ENCODE measurements at regions not wholly inside any gene's neighbourhood (a gene's known extent, or its start where the extent isn't known, plus 50 kb on each side); places are given as distances from the start of the nearest gene placed in this dataset.

DNA sequence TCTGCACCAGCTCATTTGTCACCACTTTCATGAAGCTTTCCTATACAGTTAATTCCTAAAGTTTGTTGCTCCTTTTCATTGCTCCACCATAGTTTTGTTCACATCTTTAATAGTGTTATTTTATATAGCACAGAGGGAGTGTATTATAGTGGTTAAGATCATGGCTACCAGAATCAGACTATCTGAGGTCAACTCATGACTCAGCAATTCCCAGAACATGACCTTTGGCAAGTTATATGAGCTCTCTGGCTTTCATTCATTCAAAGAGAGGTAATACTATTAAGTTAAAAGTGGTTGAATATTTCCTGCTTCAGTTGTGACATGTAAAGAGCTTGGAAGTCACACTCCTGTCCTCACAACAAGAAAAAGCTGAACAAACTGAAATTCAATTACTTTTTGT lies 1073.5 kb downstream of the NAALADL2 start:
- TF ChIP-seq, protein P1, sequence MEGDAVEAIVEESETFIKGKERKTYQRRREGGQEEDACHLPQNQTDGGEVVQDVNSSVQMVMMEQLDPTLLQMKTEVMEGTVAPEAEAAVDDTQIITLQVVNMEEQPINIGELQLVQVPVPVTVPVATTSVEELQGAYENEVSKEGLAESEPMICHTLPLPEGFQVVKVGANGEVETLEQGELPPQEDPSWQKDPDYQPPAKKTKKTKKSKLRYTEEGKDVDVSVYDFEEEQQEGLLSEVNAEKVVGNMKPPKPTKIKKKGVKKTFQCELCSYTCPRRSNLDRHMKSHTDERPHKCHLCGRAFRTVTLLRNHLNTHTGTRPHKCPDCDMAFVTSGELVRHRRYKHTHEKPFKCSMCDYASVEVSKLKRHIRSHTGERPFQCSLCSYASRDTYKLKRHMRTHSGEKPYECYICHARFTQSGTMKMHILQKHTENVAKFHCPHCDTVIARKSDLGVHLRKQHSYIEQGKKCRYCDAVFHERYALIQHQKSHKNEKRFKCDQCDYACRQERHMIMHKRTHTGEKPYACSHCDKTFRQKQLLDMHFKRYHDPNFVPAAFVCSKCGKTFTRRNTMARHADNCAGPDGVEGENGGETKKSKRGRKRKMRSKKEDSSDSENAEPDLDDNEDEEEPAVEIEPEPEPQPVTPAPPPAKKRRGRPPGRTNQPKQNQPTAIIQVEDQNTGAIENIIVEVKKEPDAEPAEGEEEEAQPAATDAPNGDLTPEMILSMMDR (IDR thresholded peaks at IDR 0.05; ENCODE audit: unreplicated experiment): no peak
- POLR2A ChIA-PET: interaction anchor here (1.3 kb wide), 1 partner anchor 30 kb away, joined by 3 read pairs; no protein-coding TSS in a partner anchor
- DNase-seq (ENCODE audit: unreplicated experiment): no peak
- Mint-ChIP-seq H3K4me1 (ENCODE audit: insufficient read depth, unreplicated experiment) (no peaks in the 10 kb centered on the region), H3K9me3 (ENCODE audit: unreplicated experiment) (no peaks in the 10 kb centered on the region), H3K27ac (ENCODE audit: low read depth, unreplicated experiment) (no peak overlapping the region), H3K36me3 (ENCODE audit: insufficient read depth, unreplicated experiment) (no peaks in the 10 kb centered on the region), H3K27me3 (ENCODE audit: insufficient read depth, unreplicated experiment) (no peaks in the 10 kb centered on the region), H3K4me3 (ENCODE audit: unreplicated experiment) (no peak overlapping the region)
- no TSS peak for BruUV-seq (replicated peaks)
- intact Hi-C loops (cut with micrococcal nuclease): no loop called here
- CTCF ChIA-PET: interaction anchor here (0.6 to 1.0 kb wide), 3 partner anchors 9 to 50 kb away, joined by 3 to 5 read pairs (median 3); no protein-coding TSS in a partner anchor

DNA sequence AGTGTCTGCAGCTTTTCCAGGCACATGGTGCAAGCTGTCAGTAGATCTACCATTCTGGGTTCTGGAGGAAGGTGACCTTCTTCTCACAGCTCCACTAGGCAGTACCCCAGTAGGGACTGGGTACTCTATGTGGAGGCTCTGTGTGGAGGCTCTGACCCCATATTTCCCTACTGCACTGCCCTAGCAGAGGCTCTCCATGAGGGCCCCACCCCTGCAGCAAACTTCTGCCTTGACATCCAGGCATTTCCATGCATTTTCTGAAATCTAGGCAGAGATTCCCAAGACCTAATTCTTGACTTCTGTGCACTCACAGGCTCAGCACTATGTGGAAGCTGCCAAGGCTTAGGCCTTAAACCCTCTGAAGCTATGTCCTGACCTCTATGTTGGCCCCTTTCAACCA lies 1060.0 kb downstream of the NAALADL2 start:
- CTCF ChIA-PET: no interaction called here
- H3K27ac Mint-ChIP-seq (ENCODE audit: low read depth, unreplicated experiment): no peak overlapping the region
- TF ChIP-seq, protein P1 (IDR thresholded peaks at IDR 0.05; ENCODE audit: unreplicated experiment): no peak
- H3K27me3 Mint-ChIP-seq (ENCODE audit: insufficient read depth, unreplicated experiment): no peaks in the 10 kb centered on the region
- intact Hi-C loops (cut with micrococcal nuclease): no loop called here
- no TSS peak for BruUV-seq (replicated peaks)
- H3K4me1 Mint-ChIP-seq (ENCODE audit: insufficient read depth, unreplicated experiment): no peaks in the 10 kb centered on the region
- POLR2A ChIA-PET: interaction anchor here (0.7 kb wide), 1 partner anchor 234 kb away, joined by 3 read pairs; no protein-coding TSS in a partner anchor
- H3K4me3 Mint-ChIP-seq (ENCODE audit: unreplicated experiment): no peak overlapping the region
- no peaks in the 10 kb centered on the region for H3K9me3 Mint-ChIP-seq (ENCODE audit: unreplicated experiment)
- DNase-seq (ENCODE audit: unreplicated experiment): no peak
- H3K36me3 Mint-ChIP-seq (ENCODE audit: insufficient read depth, unreplicated experiment): no peaks in the 10 kb centered on the region

DNA sequence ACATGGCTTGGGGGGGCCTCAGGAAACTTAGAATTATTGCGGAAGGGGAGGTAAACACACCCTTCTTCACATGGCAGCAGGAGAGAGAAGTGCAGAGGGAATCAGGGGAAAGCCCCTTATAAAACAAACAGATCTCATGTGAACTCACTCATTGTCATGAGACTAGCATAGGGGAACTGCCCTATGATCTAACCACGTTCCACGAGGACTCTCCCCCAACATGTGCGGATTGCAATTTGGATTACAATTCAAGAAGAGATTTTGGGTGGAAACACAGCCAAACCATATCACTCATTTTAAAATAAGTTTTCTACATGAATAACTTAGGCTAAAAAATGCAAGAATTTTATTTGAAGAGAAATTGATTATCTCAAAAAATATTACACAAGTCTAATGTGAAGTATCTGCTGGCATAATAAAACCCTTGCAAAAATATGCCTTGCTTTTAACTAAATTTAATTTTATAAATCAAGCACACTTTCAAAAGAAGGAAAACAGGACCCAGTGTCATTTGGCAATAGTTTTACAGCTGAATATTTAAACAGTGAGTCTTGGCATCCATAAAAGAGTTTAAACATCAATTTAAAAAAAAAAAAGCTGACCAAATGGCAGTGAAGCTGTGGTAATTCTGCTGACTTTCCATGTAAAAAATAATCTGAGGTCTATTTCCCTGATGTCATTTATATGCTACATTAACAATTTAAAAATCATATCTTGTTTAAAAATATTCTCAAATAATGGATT lies 1057.2 kb downstream of the NAALADL2 start:
- POLR2A ChIA-PET: no interaction called here
- DNase-seq (ENCODE audit: unreplicated experiment): no peak
- TF ChIP-seq, protein P1 (IDR thresholded peaks at IDR 0.05; ENCODE audit: unreplicated experiment): no peak
- Mint-ChIP-seq H3K4me3 (ENCODE audit: unreplicated experiment) (no peak overlapping the region), H3K36me3 (ENCODE audit: insufficient read depth, unreplicated experiment) (no peaks in the 10 kb centered on the region), H3K27me3 (ENCODE audit: insufficient read depth, unreplicated experiment) (no peaks in the 10 kb centered on the region), H3K9me3 (ENCODE audit: unreplicated experiment) (no peaks in the 10 kb centered on the region), H3K4me1 (ENCODE audit: insufficient read depth, unreplicated experiment) (no peaks in the 10 kb centered on the region), H3K27ac (ENCODE audit: low read depth, unreplicated experiment) (no peak overlapping the region)
- intact Hi-C loops (cut with micrococcal nuclease): no loop called here
- no TSS peak for BruUV-seq (replicated peaks)
- CTCF ChIA-PET: no interaction called here

DNA sequence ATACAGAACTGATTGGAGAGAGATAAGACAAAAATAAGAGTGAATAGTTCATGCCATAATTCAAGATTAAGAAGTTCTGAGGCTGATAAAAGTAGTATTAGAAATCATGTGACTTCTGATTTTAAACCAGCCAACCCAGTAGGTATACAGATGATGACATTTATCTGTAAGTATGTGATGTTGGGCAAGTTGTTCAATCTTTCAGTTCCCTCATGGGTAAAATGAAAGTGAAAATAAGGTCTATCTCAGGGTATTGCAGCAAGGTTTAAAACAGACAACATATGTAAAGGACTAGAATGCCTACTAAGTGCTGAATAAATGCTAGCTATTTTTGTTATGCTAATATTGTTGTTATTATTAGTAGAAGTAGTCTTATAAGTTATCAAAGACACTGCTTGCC lies 1055.7 kb downstream of the NAALADL2 start:
- no peaks in the 10 kb centered on the region for H3K4me1 Mint-ChIP-seq (ENCODE audit: insufficient read depth, unreplicated experiment)
- H3K27ac Mint-ChIP-seq (ENCODE audit: low read depth, unreplicated experiment): no peak overlapping the region
- CTCF ChIA-PET: no interaction called here
- BruUV-seq (replicated peaks): no TSS peak
- H3K27me3 Mint-ChIP-seq (ENCODE audit: insufficient read depth, unreplicated experiment): no peaks in the 10 kb centered on the region
- intact Hi-C loops (cut with micrococcal nuclease): no loop called here
- no peak overlapping the region for H3K4me3 Mint-ChIP-seq (ENCODE audit: unreplicated experiment)
- POLR2A ChIA-PET: no interaction called here
- H3K9me3 Mint-ChIP-seq (ENCODE audit: unreplicated experiment): no peaks in the 10 kb centered on the region
- TF ChIP-seq, protein P1 (IDR thresholded peaks at IDR 0.05; ENCODE audit: unreplicated experiment): no peak
- no peaks in the 10 kb centered on the region for H3K36me3 Mint-ChIP-seq (ENCODE audit: insufficient read depth, unreplicated experiment)
- DNase-seq (ENCODE audit: unreplicated experiment): no peak

Data from MCF 10A (cell line).